Colonic mucosa (tissue), 4 donors: ENCODE measurements at regions not wholly inside any gene's neighbourhood (a gene's known extent, or its start where the extent isn't known, plus 50 kb on each side); places are given as distances from the start of the nearest gene placed in this dataset.

Experiments used
- DNase-seq: peaks from one replicate; pipeline ENCODE4 v3.0.0-alpha.2; 2020
- H3K27ac ChIP-seq: fragments of 200-600 bp; one replicate; pipeline ENCODE4 v1.8.0; 2021
- H3K27me3 ChIP-seq: fragments of 200-600 bp; one replicate; pipeline ENCODE4 v1.8.0; 2021
- H3K36me3 ChIP-seq: fragments of 200-600 bp; one replicate; pipeline ENCODE4 v1.8.0; 2021
- H3K4me1 ChIP-seq: fragments of 200-600 bp; one replicate; pipeline ENCODE4 v1.8.0; 2021; ENCODE audit warnings: mild to moderate bottlenecking
- H3K4me3 ChIP-seq: fragments of 200-600 bp; one replicate; pipeline ENCODE4 v1.8.0; 2021
- H3K9ac ChIP-seq, 2 donors: one replicate each; pipeline ENCODE4 v1.7.0; 2013; ENCODE audit warnings: control low read depth in 2 of 2, low read depth in 2 of 2, low read length in 2 of 2
- H3K9me3 ChIP-seq: fragments of 200-600 bp; one replicate; pipeline ENCODE4 v1.8.0; 2021
- intact Hi-C: fragments of 100-400 bp; cut with DNase I; formaldehyde crosslinking; loops from one replicate; pipeline ENCODE4 v1.14.1; 2022
- TF ChIP-seq, protein P1 (sequence below): fragments of 200-600 bp; IDR thresholded peaks from one replicate; pipeline ENCODE4 v1.8.0; 2022; ENCODE audit warnings: antibody characterized with exemption, mild to moderate bottlenecking
- donor health status: healthy.
- donor health status: DM: no; HTN: no; CAD: no.
- donor health status: DM: no; HTN: no; CAD: no.

DNA sequence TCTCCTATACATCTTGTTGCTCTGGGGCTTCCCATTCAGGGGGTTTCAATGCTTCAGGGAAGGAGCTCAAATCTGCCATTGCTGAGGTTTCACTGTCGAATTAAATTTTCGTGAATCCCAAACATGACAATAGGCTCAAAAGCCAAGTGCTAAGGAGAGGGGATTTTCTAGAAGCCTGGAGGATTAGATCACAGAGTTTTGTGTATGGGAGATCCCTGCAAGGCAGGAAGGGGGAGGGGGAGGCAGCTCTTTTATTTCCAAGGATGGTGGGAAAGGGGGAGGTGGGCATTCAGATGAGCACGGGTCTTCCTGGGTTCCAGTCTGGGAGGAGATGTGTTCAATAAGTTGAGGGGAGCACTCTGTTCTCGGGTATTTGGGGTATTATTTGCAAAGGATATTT is 69.9 kb upstream of the DLG1 start:
- Histone ChIP-seq H3K36me3 (no peaks in the 10 kb centered on the region), H3K4me1 (no peaks in the 10 kb centered on the region), H3K27ac (no peak overlapping the region), H3K27me3 (no peaks in the 10 kb centered on the region), H3K9ac (no peak overlapping the region), H3K4me3 (no peak overlapping the region), H3K9me3 (no peaks in the 10 kb centered on the region)
- TF ChIP-seq, protein P1, sequence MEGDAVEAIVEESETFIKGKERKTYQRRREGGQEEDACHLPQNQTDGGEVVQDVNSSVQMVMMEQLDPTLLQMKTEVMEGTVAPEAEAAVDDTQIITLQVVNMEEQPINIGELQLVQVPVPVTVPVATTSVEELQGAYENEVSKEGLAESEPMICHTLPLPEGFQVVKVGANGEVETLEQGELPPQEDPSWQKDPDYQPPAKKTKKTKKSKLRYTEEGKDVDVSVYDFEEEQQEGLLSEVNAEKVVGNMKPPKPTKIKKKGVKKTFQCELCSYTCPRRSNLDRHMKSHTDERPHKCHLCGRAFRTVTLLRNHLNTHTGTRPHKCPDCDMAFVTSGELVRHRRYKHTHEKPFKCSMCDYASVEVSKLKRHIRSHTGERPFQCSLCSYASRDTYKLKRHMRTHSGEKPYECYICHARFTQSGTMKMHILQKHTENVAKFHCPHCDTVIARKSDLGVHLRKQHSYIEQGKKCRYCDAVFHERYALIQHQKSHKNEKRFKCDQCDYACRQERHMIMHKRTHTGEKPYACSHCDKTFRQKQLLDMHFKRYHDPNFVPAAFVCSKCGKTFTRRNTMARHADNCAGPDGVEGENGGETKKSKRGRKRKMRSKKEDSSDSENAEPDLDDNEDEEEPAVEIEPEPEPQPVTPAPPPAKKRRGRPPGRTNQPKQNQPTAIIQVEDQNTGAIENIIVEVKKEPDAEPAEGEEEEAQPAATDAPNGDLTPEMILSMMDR = no peak
- intact Hi-C loops = no loop called here
- DNase-seq = no peak

DNA sequence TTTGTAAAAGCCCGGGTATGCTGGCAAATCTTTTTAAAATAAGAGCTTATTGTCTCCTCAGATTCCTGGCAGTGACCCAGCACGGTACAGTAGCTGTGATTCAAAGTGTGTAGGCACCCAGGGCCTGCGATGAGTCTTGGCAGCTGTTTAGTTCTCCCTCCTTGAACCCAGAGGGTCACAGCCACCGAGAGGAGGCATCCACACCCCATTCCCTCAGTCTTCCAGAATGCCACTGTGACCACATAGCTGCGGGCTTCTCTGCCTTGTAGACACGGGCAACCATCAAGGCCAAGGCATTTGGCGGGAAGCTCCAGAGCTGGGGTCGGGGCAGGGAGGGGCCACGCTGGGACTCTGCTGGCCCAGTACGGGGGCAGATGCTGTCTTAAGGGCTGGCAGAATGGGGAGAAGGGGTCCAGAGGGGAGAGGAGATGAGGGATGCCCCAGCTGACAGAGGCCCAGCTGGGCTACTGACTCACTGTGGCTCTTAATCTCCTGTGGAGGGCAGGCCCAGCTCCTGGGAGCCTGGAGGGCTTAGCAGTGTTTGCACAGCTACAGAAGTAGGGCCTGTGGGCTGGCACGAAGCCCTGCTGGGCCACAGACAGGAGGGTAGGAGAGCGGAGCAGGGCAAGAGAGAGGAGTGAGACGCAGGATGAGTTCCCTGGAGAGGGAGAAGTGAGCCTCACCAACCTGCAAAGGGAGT is 68.8 kb upstream of the DLG1 start:
- TF ChIP-seq, protein P1 = no peak
- Histone ChIP-seq H3K4me1 (no peaks in the 10 kb centered on the region), H3K4me3 (no peak overlapping the region), H3K27ac (no peak overlapping the region), H3K9me3 (no peaks in the 10 kb centered on the region), H3K9ac (no peak overlapping the region), H3K36me3 (no peaks in the 10 kb centered on the region), H3K27me3 (no peaks in the 10 kb centered on the region)
- intact Hi-C loops = no loop called here
- no peak for DNase-seq

DNA sequence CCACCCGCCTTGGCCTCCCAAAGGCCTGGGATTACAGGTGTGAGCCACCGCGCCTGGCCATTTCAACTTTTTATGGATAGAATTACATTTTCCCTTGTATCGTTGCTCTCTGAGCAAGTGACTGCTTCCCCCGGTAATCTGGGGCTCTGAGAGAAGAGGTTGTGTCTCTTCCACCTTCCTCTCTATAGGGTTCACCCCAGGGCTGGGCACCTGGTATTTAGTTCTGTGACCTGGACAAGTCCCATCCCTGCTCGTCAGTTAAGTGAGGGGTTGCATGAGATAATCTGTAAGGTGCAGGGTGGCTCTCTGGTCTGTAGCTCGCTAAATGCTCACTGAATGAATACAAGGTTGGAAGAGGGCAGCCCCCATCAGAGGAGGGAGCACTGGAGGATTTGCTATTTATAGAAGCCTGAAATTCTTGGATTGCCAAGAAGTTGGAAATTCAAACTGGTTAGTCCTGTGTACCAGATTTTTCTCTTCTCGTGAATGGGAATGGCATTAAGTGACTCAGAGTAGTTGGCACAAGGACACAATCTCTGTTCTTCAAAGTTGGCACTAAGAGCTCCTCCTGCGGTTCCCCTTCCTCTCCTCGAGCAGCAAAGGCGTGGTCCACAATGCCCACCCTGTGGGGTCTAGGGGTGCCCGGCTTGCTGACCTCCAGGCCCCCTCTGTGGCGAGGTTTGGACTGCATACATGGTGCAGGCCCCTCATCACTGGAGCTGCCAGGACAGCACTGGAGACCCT is 68.1 kb upstream of the DLG1 start:
- no peaks in the 10 kb centered on the region for H3K27me3 ChIP-seq
- no peak for DNase-seq
- TF ChIP-seq, protein P1 = no peak
- no peak overlapping the region for H3K9ac ChIP-seq
- H3K27ac ChIP-seq = no peak overlapping the region
- H3K4me1 ChIP-seq = no peaks in the 10 kb centered on the region
- no peaks in the 10 kb centered on the region for H3K9me3 ChIP-seq
- intact Hi-C loops = no loop called here
- no peak overlapping the region for H3K4me3 ChIP-seq
- no peaks in the 10 kb centered on the region for H3K36me3 ChIP-seq

DNA sequence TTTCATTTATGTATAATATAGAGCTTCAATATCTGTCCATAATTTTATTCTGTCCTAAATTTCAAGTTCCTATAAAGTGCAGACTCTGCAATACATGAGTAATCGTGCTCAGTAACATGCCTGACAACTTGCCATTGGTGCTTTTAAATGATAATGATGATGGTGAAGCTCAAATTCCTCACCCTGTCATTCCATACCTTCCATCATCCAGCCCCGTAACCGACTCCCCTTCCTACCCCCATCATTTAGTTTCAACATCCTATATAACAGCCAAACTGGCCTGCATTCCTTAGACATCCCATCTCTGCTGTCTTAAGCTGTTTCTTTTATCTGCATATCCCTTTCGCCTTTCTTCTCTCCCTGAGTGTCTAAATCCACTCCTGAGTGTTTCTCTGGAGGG is 67.2 kb upstream of the DLG1 start:
- no peak overlapping the region for H3K9ac ChIP-seq
- TF ChIP-seq, protein P1 = no peak
- H3K4me3 ChIP-seq = no peak overlapping the region
- no peak for DNase-seq
- no peaks in the 10 kb centered on the region for H3K27me3 ChIP-seq
- no peaks in the 10 kb centered on the region for H3K9me3 ChIP-seq
- no peak overlapping the region for H3K27ac ChIP-seq
- intact Hi-C loops = no loop called here
- H3K4me1 ChIP-seq = no peaks in the 10 kb centered on the region
- H3K36me3 ChIP-seq = no peaks in the 10 kb centered on the region

DNA sequence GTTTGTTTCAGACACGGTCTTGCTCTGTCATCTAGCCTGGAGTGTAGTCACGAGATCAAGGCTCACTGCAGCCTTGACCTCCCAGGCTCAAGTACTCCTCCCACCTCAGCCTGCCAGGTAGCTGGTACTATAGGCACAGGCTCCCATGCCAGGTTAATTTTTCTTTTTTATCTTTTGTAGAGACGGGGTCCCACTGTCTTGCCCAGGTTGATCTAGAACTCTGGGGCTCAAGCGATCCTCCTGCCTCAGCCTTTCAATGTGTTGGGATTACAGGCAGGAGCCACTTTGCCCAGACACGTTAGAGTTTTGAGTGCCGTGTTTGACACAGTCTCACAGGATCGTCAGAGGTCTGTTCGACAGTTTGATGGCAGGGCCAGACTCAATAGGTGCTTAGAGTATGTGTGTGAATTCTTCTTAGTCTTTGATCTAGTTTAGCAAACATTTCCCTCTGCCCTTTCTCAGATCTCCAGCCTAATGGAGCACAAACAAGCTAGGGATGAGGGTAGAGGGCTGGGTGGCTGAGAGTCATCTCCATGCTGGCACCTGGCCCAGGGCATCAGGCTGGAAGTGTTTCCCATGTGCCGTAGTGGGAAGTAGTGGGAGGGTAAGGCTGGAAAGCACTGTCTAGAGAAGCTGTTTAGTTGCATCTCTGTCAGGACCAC is 66.1 kb upstream of the DLG1 start:
- DNase-seq = no peak
- TF ChIP-seq, protein P1 = no peak
- H3K27ac ChIP-seq = no peak overlapping the region
- intact Hi-C loops = no loop called here
- no peak overlapping the region for H3K9ac ChIP-seq
- no peaks in the 10 kb centered on the region for H3K9me3 ChIP-seq
- no peaks in the 10 kb centered on the region for H3K36me3 ChIP-seq
- no peaks in the 10 kb centered on the region for H3K27me3 ChIP-seq
- no peak overlapping the region for H3K4me3 ChIP-seq
- H3K4me1 ChIP-seq = no peaks in the 10 kb centered on the region
